Keratinocyte (primary cell): ENCODE measurements at regions not wholly inside any gene's neighbourhood (a gene's known extent, or its start where the extent isn't known, plus 50 kb on each side); places are given as distances from the start of the nearest gene placed in this dataset.

Experiments used
- DNase-seq: peaks from one replicate; pipeline ENCODE4 v3.0.0-alpha.2; 2011; ENCODE audit warnings: low read depth, missing footprints, low spot score
- FAIRE-seq: peaks from 2 replicates; lab custom pipeline; 2011; peaks lifted over from hg19 to GRCh38; lab: Jason Lieb, UNC
- H2AFZ ChIP-seq: 2 replicates; pipeline ENCODE4 v1.6.0; 2012; ENCODE audit warnings: low read length, control low read depth, inconsistent platforms; ENCODE audit not compliant: control insufficient read depth
- H3K27ac ChIP-seq: 2 replicates; pipeline ENCODE4 v1.5.1; 2011; ENCODE audit warnings: low read length; ENCODE audit not compliant: control insufficient read depth, insufficient read depth
- H3K27me3 ChIP-seq: 3 replicates; pipeline ENCODE4 v1.6.0; 2011; ENCODE audit warnings: low read length; ENCODE audit not compliant: control insufficient read depth, insufficient read depth; ENCODE audit errors: extremely low read depth
- H3K36me3 ChIP-seq, 2 experiments: 2 replicates in 1 of 2; 3 replicates in 1 of 2; pipeline ENCODE4 v1.5.1; 2011; ENCODE audit warnings: low read length in 2 of 2, mild to moderate bottlenecking in 1 of 2; ENCODE audit not compliant: control insufficient read depth in 2 of 2, insufficient read depth in 2 of 2; ENCODE audit errors: extremely low read depth in 1 of 2
- H3K4me1 ChIP-seq: 3 replicates; pipeline ENCODE4 v1.5.1; 2011; ENCODE audit warnings: low read length; ENCODE audit not compliant: control insufficient read depth, insufficient read depth; ENCODE audit errors: extremely low read depth
- H3K4me2 ChIP-seq: 3 replicates; pipeline ENCODE4 v1.6.0; 2011; ENCODE audit warnings: low read depth, low read length; ENCODE audit not compliant: control insufficient read depth, insufficient read depth; ENCODE audit errors: extremely low read depth
- H3K4me3 ChIP-seq, 3 experiments: fragments of 200-600 bp in 1 of 3; sonication (generic) in 1 of 3; 2 replicates in 2 of 3; 3 replicates in 1 of 3; pipeline ENCODE4 v1.5.1; 2011 to 2016; ENCODE audit warnings: low read length in 3 of 3, mild to moderate bottlenecking in 3 of 3, control low read depth in 2 of 3, inconsistent platforms in 1 of 3, low read depth in 1 of 3, mixed read lengths in 1 of 3, mixed run types in 1 of 3, moderate library complexity in 1 of 3; ENCODE audit not compliant: control insufficient read depth in 2 of 3, insufficient read depth in 2 of 3; ENCODE audit errors: extremely low read depth in 1 of 3
- H3K79me2 ChIP-seq: 2 replicates; pipeline ENCODE4 v1.6.0; 2012; ENCODE audit warnings: low read length; ENCODE audit not compliant: control insufficient read depth, insufficient read depth
- H3K9ac ChIP-seq: 3 replicates; pipeline ENCODE4 v1.6.0; 2011; ENCODE audit warnings: low read length; ENCODE audit not compliant: control insufficient read depth, insufficient read depth; ENCODE audit errors: extremely low read depth
- H3K9me1 ChIP-seq: 3 replicates; pipeline ENCODE4 v1.6.0; 2011; ENCODE audit warnings: low read length; ENCODE audit not compliant: control insufficient read depth, insufficient read depth; ENCODE audit errors: extremely low read depth
- H3K9me3 ChIP-seq: 2 replicates; pipeline ENCODE4 v1.5.1; 2012; ENCODE audit warnings: low read depth, low read length; ENCODE audit not compliant: control insufficient read depth
- H4K20me1 ChIP-seq: 3 replicates; pipeline ENCODE4 v1.6.0; 2011; ENCODE audit warnings: low read length; ENCODE audit not compliant: control insufficient read depth, insufficient read depth; ENCODE audit errors: extremely low read depth
- EZH2 ChIP-seq: IDR thresholded peaks from one replicate; pipeline ENCODE4 v1.6.1; 2012; ENCODE audit warnings: inconsistent platforms, mild to moderate bottlenecking, low read length, moderate library complexity
- dilution Hi-C: fragments of 300-500 bp; cut with MboI; formaldehyde crosslinking; loops from one replicate; pipeline ENCODE4 v1.7.0; 2020; ENCODE audit warnings: low sequenced_read_pairs; ENCODE audit not compliant: extremely low pct_ligation_motif_present
- TF ChIP-seq, protein P1 (sequence below), 3 experiments: IDR thresholded peaks in 1 of 3; conservative IDR thresholded peaks in 1 of 3; optimal IDR thresholded peaks in 1 of 3; 2 replicates in 2 of 3; 3 replicates in 1 of 3; pipeline versions ENCODE3 to v1.5.1; 2011; ENCODE audit warnings: low read length in 3 of 3, mild to moderate bottlenecking in 3 of 3, moderate library complexity in 2 of 3, control low read depth in 1 of 3, inconsistent platforms in 1 of 3; ENCODE audit not compliant: insufficient read depth in 2 of 3; ENCODE audit errors: extremely low read depth in 1 of 3

DNA sequence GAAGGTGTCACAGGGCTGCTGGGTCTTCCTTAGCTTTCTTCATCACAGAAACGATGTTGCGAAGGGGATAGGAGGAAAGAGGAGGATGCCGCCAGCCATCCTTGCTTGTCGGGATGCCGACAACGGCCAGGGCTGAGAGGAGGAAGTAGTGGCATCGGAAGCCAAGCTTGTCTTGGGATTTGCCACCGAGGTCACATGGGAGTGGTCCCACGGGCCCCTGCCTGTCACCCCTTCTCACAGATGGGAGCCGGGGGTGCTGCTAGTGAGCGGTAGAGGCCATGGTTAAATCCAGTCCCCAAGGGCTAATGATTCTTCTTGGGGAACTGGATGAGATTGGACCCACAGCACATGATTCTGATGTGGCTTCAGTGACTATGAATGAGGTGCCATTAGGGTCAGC is 1375.8 kb downstream of the BRD1 start:
- H3K4me2 ChIP-seq: no peak overlapping the region
- TF ChIP-seq, protein P1, sequence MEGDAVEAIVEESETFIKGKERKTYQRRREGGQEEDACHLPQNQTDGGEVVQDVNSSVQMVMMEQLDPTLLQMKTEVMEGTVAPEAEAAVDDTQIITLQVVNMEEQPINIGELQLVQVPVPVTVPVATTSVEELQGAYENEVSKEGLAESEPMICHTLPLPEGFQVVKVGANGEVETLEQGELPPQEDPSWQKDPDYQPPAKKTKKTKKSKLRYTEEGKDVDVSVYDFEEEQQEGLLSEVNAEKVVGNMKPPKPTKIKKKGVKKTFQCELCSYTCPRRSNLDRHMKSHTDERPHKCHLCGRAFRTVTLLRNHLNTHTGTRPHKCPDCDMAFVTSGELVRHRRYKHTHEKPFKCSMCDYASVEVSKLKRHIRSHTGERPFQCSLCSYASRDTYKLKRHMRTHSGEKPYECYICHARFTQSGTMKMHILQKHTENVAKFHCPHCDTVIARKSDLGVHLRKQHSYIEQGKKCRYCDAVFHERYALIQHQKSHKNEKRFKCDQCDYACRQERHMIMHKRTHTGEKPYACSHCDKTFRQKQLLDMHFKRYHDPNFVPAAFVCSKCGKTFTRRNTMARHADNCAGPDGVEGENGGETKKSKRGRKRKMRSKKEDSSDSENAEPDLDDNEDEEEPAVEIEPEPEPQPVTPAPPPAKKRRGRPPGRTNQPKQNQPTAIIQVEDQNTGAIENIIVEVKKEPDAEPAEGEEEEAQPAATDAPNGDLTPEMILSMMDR (optimal IDR thresholded peaks at IDR 0.05 in 1 of 3, IDR thresholded peaks at IDR 0.05 in 1 of 3, conservative IDR thresholded peaks at IDR 0.05 in 1 of 3; ENCODE audit: extremely low read depth in 1 of 3, insufficient read depth in 2 of 3, low read length in 3 of 3): no peak
- H3K9ac ChIP-seq: no peak overlapping the region
- no peak overlapping the region for H3K4me3 ChIP-seq
- DNase-seq (no peak), FAIRE-seq (no peak)
- H3K9me3 ChIP-seq: peaks cover 7% of the 10 kb centered on the region
- no peaks in the 10 kb centered on the region for H3K79me2 ChIP-seq
- H4K20me1 ChIP-seq: no peaks in the 10 kb centered on the region
- H3K27ac ChIP-seq: no peak overlapping the region
- H3K36me3 ChIP-seq: no peaks in the 10 kb centered on the region
- no peaks in the 10 kb centered on the region for H3K9me1 ChIP-seq
- no peak overlapping the region for H2AFZ ChIP-seq
- dilution Hi-C loops: no loop called here
- H3K27me3 ChIP-seq: no peaks in the 10 kb centered on the region
- no peaks in the 10 kb centered on the region for H3K4me1 ChIP-seq

DNA sequence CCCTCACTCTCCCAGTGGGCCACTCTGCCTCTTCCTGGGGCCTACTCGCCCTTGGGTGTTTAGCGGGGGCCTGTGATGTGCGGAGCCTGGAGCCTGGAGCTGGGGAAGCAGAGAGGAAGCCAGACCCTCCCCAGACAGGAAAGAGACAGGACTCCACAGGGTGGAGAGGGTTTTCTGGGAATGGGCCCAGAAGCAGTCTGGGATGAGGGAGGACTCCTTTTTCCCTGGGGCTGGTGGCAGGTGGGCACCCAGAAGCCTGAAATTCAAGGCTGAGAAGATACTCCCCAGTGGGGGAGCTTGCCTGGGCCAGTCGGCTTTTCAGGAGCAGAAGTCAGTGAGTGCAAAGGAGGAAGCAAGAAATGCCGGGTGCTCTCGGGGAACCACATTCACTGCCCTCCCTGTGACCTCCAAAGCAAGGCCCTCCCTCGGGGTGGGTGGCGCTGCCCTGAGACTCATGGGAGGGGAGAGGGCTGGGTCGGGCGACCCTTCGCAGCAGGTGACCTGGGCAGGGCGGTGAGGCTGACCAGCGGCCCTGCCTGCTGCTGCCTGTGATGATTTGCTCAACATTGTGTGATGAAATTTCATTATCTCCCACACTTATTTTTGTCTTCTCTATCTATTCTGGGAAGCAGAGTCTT is 1377.4 kb downstream of the BRD1 start:
- DNase-seq (no peak), FAIRE-seq (no peak)
- Histone ChIP-seq H3K79me2 (no peaks in the 10 kb centered on the region), H3K4me1 (no peaks in the 10 kb centered on the region), H3K27me3 (no peaks in the 10 kb centered on the region), H3K9me1 (no peaks in the 10 kb centered on the region), H3K4me3 (no peak overlapping the region), H3K4me2 (no peak overlapping the region), H3K9me3 (peaks cover 7% of the 10 kb centered on the region), H4K20me1 (no peaks in the 10 kb centered on the region), H3K27ac (no peak overlapping the region), H2AFZ (no peak overlapping the region), H3K36me3 (no peaks in the 10 kb centered on the region), H3K9ac (no peak overlapping the region)
- TF ChIP-seq, protein P1 (optimal IDR thresholded peaks at IDR 0.05 in 1 of 3, IDR thresholded peaks at IDR 0.05 in 1 of 3, conservative IDR thresholded peaks at IDR 0.05 in 1 of 3; ENCODE audit: extremely low read depth in 1 of 3, insufficient read depth in 2 of 3, low read length in 3 of 3): no peak
- no peak for TF ChIP-seq EZH2
- dilution Hi-C loops: no loop called here
